ENCODE measurements at regions not wholly inside any gene's neighbourhood (a gene's known extent, or its start where the extent isn't known, plus 50 kb on each side); places are given as distances from the start of the nearest gene placed in this dataset.

DNA sequence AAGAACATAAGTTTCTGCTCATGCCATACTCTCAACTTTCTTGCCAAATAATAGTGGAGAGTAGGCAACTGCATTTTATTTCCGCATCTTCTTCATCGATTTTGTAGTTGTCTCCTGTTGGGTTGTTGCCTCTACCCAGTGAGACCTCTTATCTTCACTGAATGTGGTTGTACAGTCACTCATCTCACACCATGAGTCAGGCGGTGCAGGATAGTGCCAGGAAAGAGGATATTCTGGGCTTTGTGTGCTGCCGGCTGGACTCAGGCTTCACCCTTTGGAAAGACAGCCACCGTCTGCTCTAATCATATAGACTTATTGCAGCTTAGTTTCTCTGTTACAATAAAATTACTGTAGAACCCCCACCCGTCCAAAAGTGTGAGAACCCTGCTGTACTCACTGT, 154.3 kb upstream of the USP24 start:
- TF ChIP-seq, protein P1, sequence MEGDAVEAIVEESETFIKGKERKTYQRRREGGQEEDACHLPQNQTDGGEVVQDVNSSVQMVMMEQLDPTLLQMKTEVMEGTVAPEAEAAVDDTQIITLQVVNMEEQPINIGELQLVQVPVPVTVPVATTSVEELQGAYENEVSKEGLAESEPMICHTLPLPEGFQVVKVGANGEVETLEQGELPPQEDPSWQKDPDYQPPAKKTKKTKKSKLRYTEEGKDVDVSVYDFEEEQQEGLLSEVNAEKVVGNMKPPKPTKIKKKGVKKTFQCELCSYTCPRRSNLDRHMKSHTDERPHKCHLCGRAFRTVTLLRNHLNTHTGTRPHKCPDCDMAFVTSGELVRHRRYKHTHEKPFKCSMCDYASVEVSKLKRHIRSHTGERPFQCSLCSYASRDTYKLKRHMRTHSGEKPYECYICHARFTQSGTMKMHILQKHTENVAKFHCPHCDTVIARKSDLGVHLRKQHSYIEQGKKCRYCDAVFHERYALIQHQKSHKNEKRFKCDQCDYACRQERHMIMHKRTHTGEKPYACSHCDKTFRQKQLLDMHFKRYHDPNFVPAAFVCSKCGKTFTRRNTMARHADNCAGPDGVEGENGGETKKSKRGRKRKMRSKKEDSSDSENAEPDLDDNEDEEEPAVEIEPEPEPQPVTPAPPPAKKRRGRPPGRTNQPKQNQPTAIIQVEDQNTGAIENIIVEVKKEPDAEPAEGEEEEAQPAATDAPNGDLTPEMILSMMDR (IDR thresholded peaks at IDR 0.05; ENCODE audit: low read depth, low read length, missing control alignments), result no peak
- no peak overlapping the region for H3K4me3 ChIP-seq (replicated peaks; ENCODE audit: low read depth, low read length)
- no peak for DNase-seq (ENCODE audit: extremely low read depth, low read depth)

DNA sequence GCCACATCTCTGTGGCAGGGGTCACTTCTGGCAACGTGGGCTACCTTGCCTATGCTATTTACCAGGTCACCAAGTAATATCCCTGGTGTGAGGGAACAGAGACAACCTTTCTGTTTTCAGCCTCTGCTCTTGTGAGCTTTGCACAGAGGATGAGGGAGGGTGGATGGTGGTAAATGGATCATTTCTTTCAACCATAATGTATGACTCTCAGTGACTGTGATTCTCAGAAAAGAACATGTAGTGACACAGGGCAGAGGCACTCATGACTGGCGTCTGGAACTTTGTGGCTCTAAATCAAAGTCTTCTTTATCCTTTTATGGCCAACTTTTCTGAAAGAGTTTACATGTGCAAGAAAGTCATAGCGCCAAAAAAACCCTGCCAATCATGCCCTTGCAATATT, 153.5 kb upstream of the USP24 start:
- no peak for DNase-seq (ENCODE audit: extremely low read depth, low read depth)
- no peak overlapping the region for H3K4me3 ChIP-seq (replicated peaks; ENCODE audit: low read depth, low read length)
- TF ChIP-seq, protein P1 (IDR thresholded peaks at IDR 0.05; ENCODE audit: low read depth, low read length, missing control alignments), result no peak

DNA sequence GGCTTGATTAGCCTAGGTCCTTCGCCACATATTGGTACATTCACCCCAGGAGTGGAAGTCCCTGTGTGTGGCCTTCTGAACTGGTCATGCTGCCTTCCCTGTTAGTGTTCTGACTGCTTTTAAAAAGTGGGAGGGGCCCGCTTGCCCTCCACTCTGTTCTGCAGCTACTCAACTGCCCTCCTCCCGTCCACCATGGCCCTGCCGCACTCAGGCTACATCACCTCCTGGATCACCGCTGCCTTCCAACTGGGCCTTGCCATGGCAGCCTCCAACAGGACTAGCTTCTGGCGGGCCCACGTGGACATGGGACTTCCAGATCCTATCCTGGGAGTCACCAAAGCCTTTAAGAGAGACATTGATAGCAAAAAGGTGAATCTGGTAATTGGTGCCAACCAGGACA, 152.1 kb upstream of the USP24 start:
- H3K4me3 ChIP-seq (replicated peaks; ENCODE audit: low read depth, low read length), result no peak overlapping the region
- DNase-seq (ENCODE audit: extremely low read depth, low read depth), result no peak
- TF ChIP-seq, protein P1 (IDR thresholded peaks at IDR 0.05; ENCODE audit: low read depth, low read length, missing control alignments), result no peak

DNA sequence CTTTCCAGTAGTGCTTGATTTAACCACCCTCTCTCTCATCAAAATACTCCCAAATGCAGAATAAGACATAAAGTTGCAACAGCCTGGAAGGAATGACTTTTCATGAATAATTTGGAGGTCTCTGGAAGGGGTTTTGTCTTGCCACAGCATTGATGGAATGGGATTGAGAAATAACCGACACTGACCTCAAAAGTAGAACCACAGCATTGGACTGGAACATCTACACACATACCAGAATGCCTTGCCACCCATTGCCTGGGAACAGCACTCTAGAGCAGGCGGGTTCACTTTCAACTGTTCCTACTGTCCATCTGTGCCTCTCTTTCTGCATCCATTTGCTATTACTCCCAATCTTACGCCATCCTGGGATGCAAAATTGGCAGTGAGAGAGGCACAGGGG, 149.1 kb upstream of the USP24 start:
- TF ChIP-seq, protein P1 (IDR thresholded peaks at IDR 0.05; ENCODE audit: low read depth, low read length, missing control alignments), result no peak
- no peak overlapping the region for H3K4me3 ChIP-seq (replicated peaks; ENCODE audit: low read depth, low read length)
- no peak for DNase-seq (ENCODE audit: extremely low read depth, low read depth)

DNA sequence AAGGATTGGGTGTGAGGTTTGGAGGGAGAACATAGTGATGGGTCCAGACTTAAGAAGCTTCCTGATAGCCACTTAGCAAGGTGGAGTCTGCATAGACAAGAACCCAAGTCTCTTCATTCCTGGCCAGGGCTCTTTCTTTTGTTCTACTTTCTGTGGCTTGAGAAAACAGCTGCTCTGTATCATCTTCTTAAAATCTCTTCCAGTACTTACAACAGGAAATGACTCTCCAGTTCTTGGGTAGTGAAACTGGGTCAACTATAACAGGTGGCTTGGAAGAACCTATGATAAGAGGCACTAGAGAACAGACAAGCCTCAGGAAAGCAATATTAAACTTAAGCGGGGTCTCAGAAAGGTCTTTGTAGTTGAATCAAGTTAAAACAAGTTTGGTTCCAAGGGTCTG, 148.1 kb upstream of the USP24 start:
- TF ChIP-seq, protein P1 (IDR thresholded peaks at IDR 0.05; ENCODE audit: low read depth, low read length, missing control alignments), result no peak
- no peak for DNase-seq (ENCODE audit: extremely low read depth, low read depth)
- H3K4me3 ChIP-seq (replicated peaks; ENCODE audit: low read depth, low read length), result no peak overlapping the region

DNA sequence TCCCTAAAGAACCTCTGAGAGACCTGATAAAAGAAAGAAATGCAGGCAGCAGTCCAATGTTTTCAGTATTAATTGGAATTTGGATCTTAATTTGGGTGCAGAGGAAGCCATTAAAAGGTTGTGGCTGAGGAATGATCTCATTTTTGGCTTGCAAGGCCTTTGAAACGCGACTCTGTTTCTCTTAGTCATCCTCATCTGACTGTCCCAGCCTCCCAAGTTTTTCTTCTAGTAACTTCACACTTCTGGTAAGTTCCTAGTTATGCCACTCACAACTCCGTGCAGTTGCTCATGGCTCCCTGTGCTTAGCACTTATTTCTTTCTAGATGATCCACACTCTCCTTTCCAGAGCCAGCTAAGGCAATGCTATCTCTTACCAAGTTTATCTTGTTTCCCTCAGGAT, 147.4 kb upstream of the USP24 start:
- DNase-seq (ENCODE audit: extremely low read depth, low read depth), result no peak
- TF ChIP-seq, protein P1 (IDR thresholded peaks at IDR 0.05; ENCODE audit: low read depth, low read length, missing control alignments), result no peak
- H3K4me3 ChIP-seq (replicated peaks; ENCODE audit: low read depth, low read length), result no peak overlapping the region

DNA sequence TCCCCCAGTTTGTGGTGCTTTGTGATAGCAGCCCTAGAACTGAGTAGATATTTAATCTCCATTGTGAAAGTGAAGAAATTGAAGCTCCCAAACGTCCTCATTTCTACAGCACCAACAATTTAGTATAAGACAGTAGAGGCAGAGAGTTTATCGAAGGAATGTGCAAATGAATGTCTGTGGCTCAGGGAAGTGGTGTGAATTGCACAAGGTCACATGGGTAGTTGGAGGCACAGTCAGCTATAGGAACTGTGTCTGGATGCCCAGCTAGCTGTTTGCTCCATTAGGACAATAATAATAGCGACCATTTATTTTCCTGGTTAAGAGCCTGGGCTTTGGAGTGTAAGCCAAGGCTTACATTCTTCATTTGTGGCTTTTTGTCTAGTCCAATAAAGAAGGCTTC, 144.4 kb upstream of the USP24 start:
- TF ChIP-seq, protein P1 (IDR thresholded peaks at IDR 0.05; ENCODE audit: low read depth, low read length, missing control alignments), result no peak
- DNase-seq (ENCODE audit: extremely low read depth, low read depth), result no peak
- no peak overlapping the region for H3K4me3 ChIP-seq (replicated peaks; ENCODE audit: low read depth, low read length)

Measured in HFF-Myc (cell line).